Muscle of leg (tissue), 3 donors: ENCODE measurements at regions not wholly inside any gene's neighbourhood (a gene's known extent, or its start where the extent isn't known, plus 50 kb on each side); places are given as distances from the start of the nearest gene placed in this dataset.
"Not testable (repeated sequence)": the region's sequence is repeated elsewhere in the genome, so short reads cannot be mapped to it uniquely, and the experiment has no call there.

Experiments
- DNase-seq: peaks from one replicate; pipeline ENCODE4 v3.0.0; 2013
- H3K27ac ChIP-seq: one replicate; pipeline ENCODE4 v1.5.1; 2013; ENCODE audit warnings: mild to moderate bottlenecking, low read length, control low read depth
- H3K27me3 ChIP-seq: one replicate; pipeline ENCODE4 v1.6.1; 2013; ENCODE audit warnings: low read length; ENCODE audit not compliant: control insufficient read depth, insufficient read depth
- H3K36me3 ChIP-seq: one replicate; pipeline ENCODE4 v1.6.1; 2013; ENCODE audit warnings: low read length; ENCODE audit not compliant: control insufficient read depth, insufficient read depth
- H3K4me1 ChIP-seq: one replicate; pipeline ENCODE4 v1.6.1; 2013; ENCODE audit warnings: low read length; ENCODE audit not compliant: control insufficient read depth, insufficient read depth
- H3K4me3 ChIP-seq: one replicate; pipeline ENCODE4 v1.5.1; 2013; ENCODE audit warnings: low read length, control low read depth
- H3K9me3 ChIP-seq: replicated peaks from 2 replicates; pipeline ENCODE4 v1.6.1; 2013; ENCODE audit warnings: low read depth, low read length; ENCODE audit not compliant: control insufficient read depth
- WGBS: methylation state at CpG from one replicate; pipeline ENCODE4 v1.1.5; 2013; ENCODE audit warnings: missing lambda C conversion rate; ENCODE audit not compliant: insufficient coverage; 5-methylcytosine and 5-hydroxymethylcytosine counted together

DNA sequence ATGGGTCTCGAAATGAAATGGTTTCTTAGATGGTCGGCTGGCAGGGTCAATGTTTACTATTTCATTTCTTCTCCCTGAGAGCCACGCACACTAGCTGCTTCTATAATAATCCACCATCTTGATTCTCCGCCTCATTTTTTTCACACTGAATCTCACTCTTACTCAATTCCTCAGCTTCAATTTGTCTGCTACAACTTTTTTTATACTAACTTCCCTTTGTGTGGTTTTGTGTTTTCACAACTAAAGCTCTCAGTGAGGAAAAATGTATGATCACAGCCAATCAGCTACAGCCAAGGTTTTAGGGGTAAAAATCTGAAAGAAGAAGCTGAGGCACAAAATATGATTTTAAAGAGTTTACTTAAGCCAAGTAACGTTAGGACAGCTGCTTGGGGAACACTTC, 1309.4 kb downstream of the EPHA7 start:
- no peak for DNase-seq
- Histone ChIP-seq H3K27me3 (no peaks in the 10 kb centered on the region), H3K9me3 (peaks cover under 1% of the 10 kb centered on the region), H3K4me1 (no peaks in the 10 kb centered on the region), H3K27ac (no peak overlapping the region), H3K4me3 (no peak overlapping the region), H3K36me3 (no peaks in the 10 kb centered on the region)
- WGBS = 72% methylated on average over 3 of the region's 5 CpGs

DNA sequence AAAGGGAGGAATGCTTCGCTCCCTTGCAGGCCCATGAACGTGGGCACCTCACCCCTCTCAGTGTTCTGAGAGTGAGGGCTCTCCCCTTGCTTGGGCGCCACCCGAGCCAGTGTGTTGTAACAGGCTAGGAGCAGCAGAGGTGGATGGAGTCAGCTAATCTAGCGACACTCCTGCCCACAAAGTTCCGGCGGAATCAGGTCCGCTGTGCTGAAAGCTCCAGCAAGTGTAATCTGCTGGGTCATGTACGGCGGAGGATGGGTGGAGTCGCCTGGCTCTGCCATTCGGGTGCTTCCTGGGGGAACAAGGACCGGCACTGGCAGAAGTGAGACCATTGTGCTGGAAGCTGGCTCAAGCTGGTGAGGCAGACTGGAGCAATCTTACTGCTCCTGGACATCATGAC, 1310.1 kb downstream of the EPHA7 start:
- WGBS = 96% methylated on average over 13 of the region's 13 CpGs
- Histone ChIP-seq H3K36me3 (no peaks in the 10 kb centered on the region), H3K27me3 (no peaks in the 10 kb centered on the region), H3K9me3 (peaks cover 4% of the 10 kb centered on the region), H3K27ac (no peak overlapping the region), H3K4me3 (no peak overlapping the region), H3K4me1 (no peaks in the 10 kb centered on the region)
- DNase-seq = no peak

DNA sequence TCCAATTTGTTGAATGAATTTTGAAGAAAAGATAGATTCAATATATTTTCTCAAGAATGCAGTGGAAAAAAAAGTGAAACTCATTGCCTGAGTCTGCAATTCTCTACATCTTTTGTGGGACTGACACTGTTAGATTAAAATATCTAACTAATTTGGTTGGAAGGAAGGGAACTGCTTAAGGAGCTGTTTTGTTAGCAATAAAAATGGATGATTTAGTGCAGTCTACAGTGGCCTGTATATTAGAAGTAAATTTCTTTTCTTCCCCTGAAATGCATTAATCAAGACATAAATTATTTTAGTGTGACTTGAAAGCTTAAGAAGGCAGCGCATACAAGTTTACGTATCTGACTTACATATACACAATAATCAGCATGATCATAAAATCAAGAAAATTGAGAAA, 1332.6 kb downstream of the EPHA7 start:
- H3K27me3 ChIP-seq = no peaks in the 10 kb centered on the region
- no CpG with 5 or more reads among the region's 2 CpGs for WGBS
- H3K4me3 ChIP-seq = no peak overlapping the region
- H3K27ac ChIP-seq = no peak overlapping the region
- H3K9me3 ChIP-seq = peaks cover 4% of the 10 kb centered on the region
- DNase-seq = no peak
- H3K36me3 ChIP-seq = no peaks in the 10 kb centered on the region
- H3K4me1 ChIP-seq = no peaks in the 10 kb centered on the region

DNA sequence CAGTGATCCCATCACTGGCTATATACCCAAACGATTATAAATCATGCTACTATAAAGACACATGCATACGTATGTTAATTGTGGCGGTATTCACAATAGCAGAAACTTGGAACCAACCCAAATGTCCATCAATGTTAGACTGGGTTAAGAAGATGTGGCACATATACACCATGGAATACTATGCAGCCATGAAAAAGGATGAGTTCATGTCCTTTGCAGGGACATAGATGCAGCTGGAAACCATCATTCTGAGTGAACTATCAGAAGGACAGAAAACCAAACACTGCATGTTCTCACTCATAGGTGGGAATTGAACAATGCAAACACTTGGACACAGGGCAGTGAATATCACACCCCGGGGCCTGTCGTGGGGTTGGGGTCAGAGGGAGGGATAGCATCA, 1335.4 kb downstream of the EPHA7 start:
- DNase-seq, H3K27me3 ChIP-seq, H3K9me3 ChIP-seq, H3K4me1 ChIP-seq, H3K4me3 ChIP-seq, H3K36me3 ChIP-seq, H3K27ac ChIP-seq: not testable (repeated sequence)
- no CpG with 5 or more reads among the region's 5 CpGs for WGBS

DNA sequence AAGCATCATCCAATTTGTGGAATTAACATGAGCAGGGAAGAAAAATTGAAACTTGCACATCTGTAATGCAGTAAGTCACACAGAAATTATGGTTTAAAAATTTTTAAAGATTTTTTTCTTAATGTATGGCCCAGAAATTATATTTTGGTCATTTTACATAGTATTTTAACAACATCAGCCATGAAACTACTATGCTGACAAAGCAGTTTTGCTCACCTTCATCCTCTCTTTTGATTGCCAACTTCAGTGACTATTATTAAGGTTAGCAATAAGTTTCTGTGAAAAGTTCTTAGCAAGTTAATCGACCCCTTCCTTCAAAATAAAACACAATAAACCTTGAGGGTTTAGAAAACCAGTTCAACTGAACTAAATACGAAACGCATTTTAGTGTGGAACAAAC, 1347.0 kb downstream of the EPHA7 start:
- H3K36me3 ChIP-seq = no peaks in the 10 kb centered on the region
- no CpG with 5 or more reads among the region's 3 CpGs for WGBS
- no peaks in the 10 kb centered on the region for H3K9me3 ChIP-seq
- no peak overlapping the region for H3K27ac ChIP-seq
- no peak for DNase-seq
- H3K27me3 ChIP-seq = no peaks in the 10 kb centered on the region
- H3K4me1 ChIP-seq = no peaks in the 10 kb centered on the region
- H3K4me3 ChIP-seq = no peak overlapping the region

DNA sequence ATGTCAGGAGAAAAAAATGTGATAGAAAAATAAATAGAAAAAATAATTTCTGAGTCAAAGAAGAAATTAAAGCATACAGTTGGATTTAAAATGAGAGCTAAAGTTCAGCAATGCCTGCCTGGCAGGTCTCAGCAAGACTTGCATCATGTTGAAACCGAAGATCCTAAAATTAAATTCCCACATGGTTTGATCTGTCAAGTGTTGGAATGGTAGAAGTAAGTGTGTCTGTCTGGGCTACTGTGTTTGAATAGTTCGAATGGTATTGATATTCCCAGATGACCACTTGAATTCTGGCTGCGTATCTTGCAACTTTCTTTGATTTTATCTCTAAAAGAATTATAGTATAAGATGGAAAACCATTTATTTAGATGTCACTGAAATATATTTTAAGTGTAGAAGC, 1349.6 kb downstream of the EPHA7 start:
- H3K4me1 ChIP-seq = no peaks in the 10 kb centered on the region
- WGBS = no CpG with 5 or more reads among the region's 3 CpGs
- H3K27me3 ChIP-seq = no peaks in the 10 kb centered on the region
- peak; percentile 81 for DNase-seq
- no peak overlapping the region for H3K27ac ChIP-seq
- H3K36me3 ChIP-seq = no peaks in the 10 kb centered on the region
- no peaks in the 10 kb centered on the region for H3K9me3 ChIP-seq
- H3K4me3 ChIP-seq = no peak overlapping the region

DNA sequence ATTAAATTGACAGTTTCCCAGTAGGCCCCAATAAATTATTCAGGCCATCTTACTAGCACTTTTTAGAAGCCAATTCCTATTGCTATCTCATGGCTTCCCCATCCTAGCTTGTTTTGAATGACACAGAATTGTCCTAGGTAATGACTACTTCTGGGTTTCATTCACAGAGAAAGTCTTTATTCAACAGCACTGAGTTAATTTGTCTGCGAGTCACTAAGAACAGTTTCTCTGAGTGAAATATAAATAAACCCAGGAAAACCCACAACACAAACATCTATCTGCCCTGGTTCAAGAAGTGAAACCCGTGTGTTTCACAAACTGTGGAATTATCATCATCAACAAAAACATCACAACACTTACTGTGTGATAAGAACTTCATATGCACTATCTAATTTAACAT, 1366.8 kb downstream of the EPHA7 start:
- Histone ChIP-seq H3K36me3 (no peaks in the 10 kb centered on the region), H3K4me1 (no peaks in the 10 kb centered on the region), H3K27ac (no peak overlapping the region), H3K9me3 (no peaks in the 10 kb centered on the region), H3K27me3 (no peaks in the 10 kb centered on the region), H3K4me3 (no peak overlapping the region)
- no peak for DNase-seq
- no CpG with 5 or more reads among the region's 2 CpGs for WGBS

DNA sequence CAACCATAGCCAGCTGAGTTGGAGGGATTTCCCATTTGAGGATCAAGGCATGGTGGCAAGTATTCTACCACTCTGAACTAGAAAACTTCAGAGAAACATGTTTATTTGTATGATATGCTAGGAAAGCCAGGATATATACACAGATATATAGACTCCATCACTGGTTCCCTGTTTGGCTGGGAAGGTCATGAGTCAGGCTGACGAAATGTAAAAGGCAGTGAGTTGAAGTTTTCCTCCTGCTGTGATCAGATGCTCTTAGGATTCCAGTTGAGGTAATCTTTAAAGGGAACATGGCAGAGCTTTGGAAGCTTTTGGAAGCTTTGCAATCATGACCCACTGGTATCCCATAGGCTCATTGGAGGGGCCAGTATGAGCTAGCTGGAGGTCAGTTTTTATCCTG, 1369.1 kb downstream of the EPHA7 start:
- no peaks in the 10 kb centered on the region for H3K27me3 ChIP-seq
- H3K27ac ChIP-seq = no peak overlapping the region
- no peaks in the 10 kb centered on the region for H3K9me3 ChIP-seq
- WGBS = no CpG with 5 or more reads among the region's 1 CpG
- H3K36me3 ChIP-seq = no peaks in the 10 kb centered on the region
- no peaks in the 10 kb centered on the region for H3K4me1 ChIP-seq
- DNase-seq = no peak
- no peak overlapping the region for H3K4me3 ChIP-seq

DNA sequence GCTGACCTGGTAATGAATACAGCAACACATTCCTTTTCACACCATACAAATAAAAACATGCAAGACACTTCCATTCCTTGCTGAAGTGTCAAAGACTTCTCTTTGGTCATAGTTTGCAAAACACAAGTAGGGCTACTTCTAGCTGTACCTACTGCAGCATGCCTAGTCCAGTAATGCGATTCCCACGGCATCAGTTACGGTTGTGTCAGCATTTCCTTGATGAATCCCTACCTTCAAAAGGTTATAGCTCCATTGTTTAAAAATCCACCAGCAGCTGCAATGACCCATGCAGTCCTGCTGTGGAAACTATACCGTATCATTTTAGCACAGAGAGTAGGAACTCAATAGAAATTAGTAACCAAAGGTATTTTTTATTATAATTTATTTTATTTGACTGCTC, 1371.5 kb downstream of the EPHA7 start:
- Histone ChIP-seq H3K9me3 (no peaks in the 10 kb centered on the region), H3K27me3 (no peaks in the 10 kb centered on the region), H3K36me3 (no peaks in the 10 kb centered on the region), H3K4me1 (no peaks in the 10 kb centered on the region), H3K27ac (no peak overlapping the region), H3K4me3 (no peak overlapping the region)
- 74% methylated on average over 3 of the region's 4 CpGs for WGBS
- no peak for DNase-seq

DNA sequence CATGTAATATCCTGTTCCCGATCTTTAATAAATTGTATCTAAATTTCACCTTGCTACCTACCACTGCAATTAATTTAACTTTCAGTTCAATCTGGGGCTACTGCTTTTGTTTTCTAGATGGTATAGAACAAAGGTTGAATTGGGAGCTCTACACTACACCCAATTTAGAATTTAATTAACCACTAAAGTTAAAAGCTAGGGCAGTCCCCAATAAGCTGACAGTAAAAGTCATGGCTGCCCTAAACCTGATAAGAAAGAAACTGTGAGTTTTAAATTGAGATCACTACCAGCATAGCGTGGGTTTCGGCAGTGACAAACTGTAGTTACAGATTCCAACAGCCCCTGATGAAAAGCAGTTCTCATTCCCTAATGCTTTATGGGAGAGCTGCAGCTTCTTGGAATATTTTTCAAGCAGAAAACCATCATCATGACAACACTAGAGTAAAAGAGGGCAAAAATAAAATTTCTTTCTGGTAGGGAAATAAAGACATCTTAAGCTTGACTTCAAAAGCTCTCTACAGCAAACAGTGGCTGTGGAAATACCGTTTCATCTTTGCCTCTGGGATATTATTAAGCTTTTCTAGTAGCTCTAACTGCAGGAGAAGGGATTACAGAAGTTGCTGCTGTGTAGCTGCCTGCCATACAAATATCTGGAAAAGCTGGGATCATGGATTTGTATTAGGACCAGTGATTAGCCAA, 1372.1 kb downstream of the EPHA7 start:
- no peak for DNase-seq
- WGBS = no CpG with 5 or more reads among the region's 4 CpGs
- Histone ChIP-seq H3K36me3 (no peaks in the 10 kb centered on the region), H3K4me1 (no peaks in the 10 kb centered on the region), H3K4me3 (no peak overlapping the region), H3K27me3 (no peaks in the 10 kb centered on the region), H3K27ac (no peak overlapping the region), H3K9me3 (no peaks in the 10 kb centered on the region)

DNA sequence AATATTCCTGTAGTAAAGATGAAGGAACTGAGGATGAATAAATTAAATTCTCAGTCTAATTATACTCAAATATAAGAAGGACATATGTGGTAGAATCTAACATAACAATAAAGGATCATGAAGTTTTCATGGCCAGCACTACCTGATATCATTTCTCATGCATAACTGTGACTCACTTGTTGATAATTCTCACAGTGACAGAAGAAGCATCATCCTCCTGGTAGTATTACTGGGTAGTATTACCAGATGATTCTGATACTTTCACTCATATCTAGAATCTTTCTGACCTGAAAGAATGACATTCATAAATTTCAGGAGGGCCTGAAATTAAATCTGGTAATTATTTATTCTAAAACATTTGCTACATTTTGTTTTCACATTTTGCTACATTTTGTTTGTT, 1375.0 kb downstream of the EPHA7 start:
- Histone ChIP-seq H3K4me3 (no peak overlapping the region), H3K9me3 (no peaks in the 10 kb centered on the region), H3K27me3 (no peaks in the 10 kb centered on the region), H3K36me3 (no peaks in the 10 kb centered on the region), H3K27ac (no peak overlapping the region), H3K4me1 (no peaks in the 10 kb centered on the region)
- no peak for DNase-seq
